GM12878 (cell line): ENCODE measurements at regions not wholly inside any gene's neighbourhood (a gene's known extent, or its start where the extent isn't known, plus 50 kb on each side); places are given as distances from the start of the nearest gene placed in this dataset.

ENCODE experiments used
- ATAC-seq: fragments of 200-7000 bp; cut with Tn5 transposase; 3 replicates; pipeline ENCODE4 v1.9.1; 2020; ENCODE audit warnings: mild to moderate bottlenecking, moderate library complexity
- BruUV-seq: library from RNA; stranded (reverse); fragments of 400-500 nt; replicated peaks from 2 replicates; lab custom pipeline; 2021; lab: Mats Ljungman, UMichigan
- CTCF ChIA-PET: fragments of 300-600 bp; sonication (Branson Sonifier 250); formaldehyde crosslinking; extraction: SDS; loops from one replicate; lab custom pipeline; 2021; ENCODE audit warnings: inconsistent platforms; lab: Yijun Ruan, JAX
- POLR2A ChIA-PET: fragments of 350-600 bp; formaldehyde crosslinking; extraction: SDS; loops from one replicate; lab custom pipeline; 2021; ENCODE audit warnings: inconsistent platforms; lab: Charles Lee
- RAD21 ChIA-PET: fragments of 300-600 bp; sonication (Branson Sonifier 250); formaldehyde crosslinking; loops from one replicate; lab custom pipeline; 2023; ENCODE audit warnings: antibody characterized with exemption; ENCODE audit not compliant: unreplicated experiment; lab: Charles Lee
- SMC1A ChIA-PET: fragments of 300-600 bp; sonication (Branson Sonifier 250); formaldehyde crosslinking; loops from one replicate; lab custom pipeline; 2023; ENCODE audit not compliant: unreplicated experiment, uncharacterized antibody; lab: Charles Lee
- DNase-seq: peaks from one replicate; pipeline ENCODE4 v3.0.0-alpha.2; 2011; ENCODE audit warnings: low read depth, low spot score
- FAIRE-seq: peaks from 3 replicates; lab custom pipeline; 2011; peaks lifted over from hg19 to GRCh38; lab: Jason Lieb, UNC
- H2AFZ ChIP-seq: 2 replicates; pipeline ENCODE4 v1.6.0; 2011; ENCODE audit warnings: low read depth, low read length, control low read depth; ENCODE audit not compliant: control insufficient read depth
- H3K27ac ChIP-seq: 2 replicates; pipeline ENCODE4 v1.5.1; 2011; ENCODE audit warnings: control low read depth; ENCODE audit not compliant: control insufficient read depth, insufficient read depth
- H3K27me3 ChIP-seq, 2 experiments: replicated peaks in 1 of 2; 2 replicates each; pipeline versions ENCODE4 v1.6.0 to v1.6.1; 2011; ENCODE audit warnings: low read length in 1 of 2; ENCODE audit not compliant: control insufficient read depth in 2 of 2, insufficient read depth in 2 of 2
- H3K36me3 ChIP-seq, 2 experiments: 2 replicates each; pipeline ENCODE4 v1.5.1; 2011; ENCODE audit warnings: low read length in 1 of 2; ENCODE audit not compliant: control insufficient read depth in 2 of 2, insufficient read depth in 2 of 2
- H3K4me1 ChIP-seq: 2 replicates; pipeline ENCODE4 v1.6.1; 2011; ENCODE audit warnings: mild to moderate bottlenecking, low read length, moderate library complexity, mixed read lengths; ENCODE audit not compliant: control insufficient read depth, insufficient read depth
- H3K4me2 ChIP-seq: 2 replicates; pipeline ENCODE4 v1.6.0; 2011; ENCODE audit warnings: control low read depth; ENCODE audit not compliant: control insufficient read depth, insufficient read depth
- H3K4me3 ChIP-seq: fragments of 200-600 bp; sonication (generic); 2 replicates; pipeline ENCODE4 v1.5.1; 2016
- H3K79me2 ChIP-seq: 2 replicates; pipeline ENCODE4 v1.6.0; 2011; ENCODE audit warnings: low read length; ENCODE audit not compliant: control insufficient read depth, insufficient read depth
- H3K9ac ChIP-seq: 2 replicates; pipeline ENCODE4 v1.8.0; 2011; ENCODE audit warnings: low read length, control low read depth, mixed read lengths; ENCODE audit not compliant: control insufficient read depth, insufficient read depth
- H3K9me3 ChIP-seq: replicated peaks from 3 replicates; pipeline ENCODE4 v1.5.1; 2011; ENCODE audit warnings: mild to moderate bottlenecking, low read length; ENCODE audit not compliant: control insufficient read depth, insufficient read depth
- H4K20me1 ChIP-seq: 2 replicates; pipeline ENCODE4 v1.6.0; 2011; ENCODE audit not compliant: control insufficient read depth, insufficient read depth
- CBX5 ChIP-seq: sonication (generic); IDR thresholded peaks from 2 replicates; pipeline ENCODE4 v1.6.1; 2016; ENCODE audit warnings: low read depth, moderate library complexity, mild to moderate bottlenecking, inconsistent platforms
- E2F8 ChIP-seq: fragments of 450-650 bp; IDR thresholded peaks from 2 replicates; pipeline ENCODE4 v1.6.1; 2018; ENCODE audit warnings: mild to moderate bottlenecking, low read depth, moderate library complexity; ENCODE audit not compliant: partially characterized antibody
- HDAC2 ChIP-seq: fragments of 200-600 bp; sonication (generic); IDR thresholded peaks from 2 replicates; pipeline ENCODE4 v1.6.1; 2017
- KAT2A ChIP-seq: conservative IDR thresholded peaks from 2 replicates; pipeline ENCODE4 v1.6.1; 2011; ENCODE audit warnings: low read depth, low read length; ENCODE audit not compliant: control insufficient read depth
- NFYB ChIP-seq: IDR thresholded peaks from 2 replicates; pipeline ENCODE4 v1.6.1; 2011; ENCODE audit warnings: low read depth, mild to moderate bottlenecking, low read length, improper control_type of control experiment, moderate library complexity; ENCODE audit not compliant: insufficient read depth
- RAD21 ChIP-seq: IDR thresholded peaks from 2 replicates; pipeline ENCODE4 v1.6.1; 2011; ENCODE audit warnings: mild to moderate bottlenecking, low read depth, low read length, moderate library complexity; ENCODE audit not compliant: insufficient read depth
- SP1 ChIP-seq: IDR thresholded peaks from one replicate; pipeline ENCODE4 v1.6.1; 2011; ENCODE audit warnings: low read depth, low read length
- ZBTB40 ChIP-seq: fragments of 450-650 bp; IDR thresholded peaks from 2 replicates; pipeline ENCODE4 v1.6.1; 2016; ENCODE audit warnings: mild to moderate bottlenecking, moderate library complexity, borderline replicate concordance
- WGBS: methylation state at CpG from one replicate; pipeline ENCODE4 v1.1.6; 2016; ENCODE audit warnings: low lambda C conversion rate; ENCODE audit not compliant: insufficient replicate concordance, insufficient coverage; ENCODE audit errors: missing lambda C conversion rate; 5-methylcytosine and 5-hydroxymethylcytosine counted together
- in situ Hi-C: fragments of 300-500 bp; cut with MboI; formaldehyde crosslinking; loops from 9 replicates; pipeline ENCODE4 v1.14.3; 2018; ENCODE audit warnings: mixed read lengths
- intact Hi-C: fragments of 100-400 bp; cut with micrococcal nuclease; formaldehyde crosslinking; loops from one replicate; pipeline ENCODE4 v1.14.2; 2022; ENCODE audit not compliant: unreplicated experiment
- TF ChIP-seq, protein P1 (sequence below): IDR thresholded peaks from 2 replicates; pipeline ENCODE4 v1.6.1; 2011; ENCODE audit warnings: borderline replicate concordance, low read depth, mild to moderate bottlenecking, moderate library complexity, mixed read lengths, low read length; ENCODE audit not compliant: insufficient read depth; ENCODE audit errors: extremely low read length
- TF ChIP-seq, protein P2 (sequence below): fragments of 450-650 bp; IDR thresholded peaks from 2 replicates; pipeline ENCODE4 v1.6.1; 2017; ENCODE audit warnings: mild to moderate bottlenecking, moderate library complexity

- in situ Hi-C loops (no loop called here), intact Hi-C loops (no loop called here)
- Histone ChIP-seq H3K36me3 (no peaks in the 10 kb centered on the region), H3K27ac (no peak overlapping the region), H3K9ac (no peak overlapping the region), H4K20me1 (no peaks in the 10 kb centered on the region), H3K9me3 (no peaks in the 10 kb centered on the region), H3K4me1 (no peaks in the 10 kb centered on the region; the same call in 1 of the 2 replicates), H2AFZ (no peak overlapping the region), H3K4me3 (no peak overlapping the region), H3K27me3 (no peaks in the 10 kb centered on the region), H3K4me2 (no peak overlapping the region; the same call in 1 of the 2 replicates), H3K79me2 (no peaks in the 10 kb centered on the region)
- ATAC-seq (peak; percentile 27; the same call in 1 of the 3 replicates), FAIRE-seq (no peak), DNase-seq (no peak)
- WGBS: 77% methylated on average over 2 of the region's 2 CpGs
- RAD21 ChIA-PET: interaction anchor here (0.6 kb wide), 1 partner anchor 17 kb away, joined by 3 read pairs; no protein-coding TSS in a partner anchor
- SMC1A ChIA-PET: interaction anchor here (0.5 to 0.6 kb wide), 2 partner anchors 16 to 168 kb away, joined by 3 read pairs; no protein-coding TSS in a partner anchor
- no TSS peak for BruUV-seq
- POLR2A ChIA-PET: no interaction called here
- CTCF ChIA-PET: no interaction called here
- TF ChIP-seq, protein P1, sequence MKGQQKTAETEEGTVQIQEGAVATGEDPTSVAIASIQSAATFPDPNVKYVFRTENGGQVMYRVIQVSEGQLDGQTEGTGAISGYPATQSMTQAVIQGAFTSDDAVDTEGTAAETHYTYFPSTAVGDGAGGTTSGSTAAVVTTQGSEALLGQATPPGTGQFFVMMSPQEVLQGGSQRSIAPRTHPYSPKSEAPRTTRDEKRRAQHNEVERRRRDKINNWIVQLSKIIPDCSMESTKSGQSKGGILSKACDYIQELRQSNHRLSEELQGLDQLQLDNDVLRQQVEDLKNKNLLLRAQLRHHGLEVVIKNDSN: no peak
- TF ChIP-seq RAD21 (no peak), SP1 (no peak), KAT2A (no peak), E2F8 (no peak), ZBTB40 (no peak), NFYB (no peak), CBX5 (no peak), HDAC2 (no peak)
- TF ChIP-seq, protein P2, sequence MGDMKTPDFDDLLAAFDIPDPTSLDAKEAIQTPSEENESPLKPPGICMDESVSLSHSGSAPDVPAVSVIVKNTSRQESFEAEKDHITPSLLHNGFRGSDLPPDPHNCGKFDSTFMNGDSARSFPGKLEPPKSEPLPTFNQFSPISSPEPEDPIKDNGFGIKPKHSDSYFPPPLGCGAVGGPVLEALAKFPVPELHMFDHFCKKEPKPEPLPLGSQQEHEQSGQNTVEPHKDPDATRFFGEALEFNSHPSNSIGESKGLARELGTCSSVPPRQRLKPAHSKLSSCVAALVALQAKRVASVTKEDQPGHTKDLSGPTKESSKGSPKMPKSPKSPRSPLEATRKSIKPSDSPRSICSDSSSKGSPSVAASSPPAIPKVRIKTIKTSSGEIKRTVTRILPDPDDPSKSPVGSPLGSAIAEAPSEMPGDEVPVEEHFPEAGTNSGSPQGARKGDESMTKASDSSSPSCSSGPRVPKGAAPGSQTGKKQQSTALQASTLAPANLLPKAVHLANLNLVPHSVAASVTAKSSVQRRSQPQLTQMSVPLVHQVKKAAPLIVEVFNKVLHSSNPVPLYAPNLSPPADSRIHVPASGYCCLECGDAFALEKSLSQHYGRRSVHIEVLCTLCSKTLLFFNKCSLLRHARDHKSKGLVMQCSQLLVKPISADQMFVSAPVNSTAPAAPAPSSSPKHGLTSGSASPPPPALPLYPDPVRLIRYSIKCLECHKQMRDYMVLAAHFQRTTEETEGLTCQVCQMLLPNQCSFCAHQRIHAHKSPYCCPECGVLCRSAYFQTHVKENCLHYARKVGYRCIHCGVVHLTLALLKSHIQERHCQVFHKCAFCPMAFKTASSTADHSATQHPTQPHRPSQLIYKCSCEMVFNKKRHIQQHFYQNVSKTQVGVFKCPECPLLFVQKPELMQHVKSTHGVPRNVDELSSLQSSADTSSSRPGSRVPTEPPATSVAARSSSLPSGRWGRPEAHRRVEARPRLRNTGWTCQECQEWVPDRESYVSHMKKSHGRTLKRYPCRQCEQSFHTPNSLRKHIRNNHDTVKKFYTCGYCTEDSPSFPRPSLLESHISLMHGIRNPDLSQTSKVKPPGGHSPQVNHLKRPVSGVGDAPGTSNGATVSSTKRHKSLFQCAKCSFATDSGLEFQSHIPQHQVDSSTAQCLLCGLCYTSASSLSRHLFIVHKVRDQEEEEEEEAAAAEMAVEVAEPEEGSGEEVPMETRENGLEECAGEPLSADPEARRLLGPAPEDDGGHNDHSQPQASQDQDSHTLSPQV: no peak
Observed at GRCh38 chr9:107547303-107547702, 57.7 kb upstream of the KLF4 start.
